K562 (cell line): ENCODE measurements at regions not wholly inside any gene's neighbourhood (a gene's known extent, or its start where the extent isn't known, plus 50 kb on each side); places are given as distances from the start of the nearest gene placed in this dataset.

Source experiments
- ATAC-seq: fragments of 200-7000 bp; cut with Tn5 transposase; 3 replicates; pipeline ENCODE4 v1.9.1; 2020; ENCODE audit warnings: moderate library complexity
- BruUV-seq: library from RNA; stranded (reverse); fragments of 400-500 nt; replicated peaks from 2 replicates; lab custom pipeline; 2021; lab: Mats Ljungman, UMichigan
- CTCF ChIA-PET: fragments of 300-600 bp; formaldehyde crosslinking; extraction: SDS; loops from one replicate; lab custom pipeline; 2021; ENCODE audit warnings: low intra/inter-chr PET ratio; lab: Yijun Ruan, JAX
- POLR2A ChIA-PET: fragments of 300-600, 350-650 bp; sonication (Branson Sonifier 250); formaldehyde crosslinking; extraction: SDS; loops from one replicate; lab custom pipeline; 2021; ENCODE audit warnings: antibody characterized with exemption, inconsistent platforms; lab: Yijun Ruan, JAX
- DNase-seq, 4 experiments: peaks; one replicate each; pipeline versions ENCODE4 v3.0.0 to v3.0.0-alpha.2; 2011 to 2018; ENCODE audit warnings: low spot score in 3 of 4, mixed read lengths in 3 of 4; ENCODE audit errors: extremely low read depth in 1 of 4
- FAIRE-seq: peaks from 2 replicates; lab custom pipeline; 2011; peaks lifted over from hg19 to GRCh38; lab: Jason Lieb, UNC
- H2AFZ ChIP-seq: 2 replicates; pipeline ENCODE4 v1.6.0; 2011; ENCODE audit warnings: low read depth, low read length, control low read depth, inconsistent platforms
- H3K27ac ChIP-seq: fragments of 200-600 bp; 3 replicates; pipeline ENCODE4 v1.8.0; 2011; ENCODE audit warnings: low read depth, mild to moderate bottlenecking, control low read depth, inconsistent platforms, low read length, moderate library complexity, mixed read lengths; ENCODE audit errors: extremely low read depth
- H3K27me3 ChIP-seq, 2 experiments: fragments of 300-600 bp in 1 of 2; 2 replicates in 1 of 2; 3 replicates in 1 of 2; pipeline versions ENCODE4 v1.6.0 to v1.8.0; 2011; ENCODE audit warnings: inconsistent platforms in 2 of 2, low read length in 2 of 2, mild to moderate bottlenecking in 1 of 2, mixed read lengths in 1 of 2, moderate library complexity in 1 of 2; ENCODE audit not compliant: control insufficient read depth in 2 of 2, insufficient read depth in 2 of 2
- H3K36me3 ChIP-seq: fragments of 300-600 bp; 3 replicates; pipeline ENCODE4 v1.8.0; 2011; ENCODE audit warnings: mild to moderate bottlenecking, low read length, inconsistent platforms; ENCODE audit not compliant: control insufficient read depth, insufficient read depth
- H3K4me1 ChIP-seq, 2 experiments: fragments of 200-600 bp in 1 of 2; replicated peaks in 1 of 2; 2 replicates in 1 of 2; 3 replicates in 1 of 2; pipeline versions ENCODE4 v1.5.1 to v1.8.0; 2011; ENCODE audit warnings: inconsistent platforms in 2 of 2, low read length in 2 of 2, mild to moderate bottlenecking in 1 of 2, mixed read lengths in 1 of 2, moderate library complexity in 1 of 2; ENCODE audit not compliant: control insufficient read depth in 2 of 2, insufficient read depth in 2 of 2
- H3K4me2 ChIP-seq: 2 replicates; pipeline ENCODE4 v1.6.1; 2011; ENCODE audit warnings: low read length, control low read depth, inconsistent platforms, mixed read lengths; ENCODE audit not compliant: insufficient read depth
- H3K4me3 ChIP-seq: fragments of 200-600 bp; sonication (generic), shearing (Covaris generic); 2 replicates; pipeline ENCODE4 v1.5.1; 2016; ENCODE audit warnings: control low read depth, inconsistent platforms
- H3K79me2 ChIP-seq: fragments of 200-600 bp; 3 replicates; pipeline ENCODE4 v1.8.0; 2011; ENCODE audit warnings: low read length, inconsistent platforms; ENCODE audit not compliant: control insufficient read depth, insufficient read depth
- H3K9ac ChIP-seq, 2 experiments: 2 replicates each; pipeline versions ENCODE4 v1.6.0 to v1.6.1; 2011; ENCODE audit warnings: low read depth in 2 of 2, low read length in 2 of 2, control low read depth in 1 of 2, inconsistent platforms in 1 of 2, mild to moderate bottlenecking in 1 of 2, mixed read lengths in 1 of 2; ENCODE audit not compliant: insufficient read depth in 1 of 2
- H3K9me1 ChIP-seq: one replicate; pipeline ENCODE4 v1.6.0; 2011; ENCODE audit warnings: inconsistent platforms, mild to moderate bottlenecking, low read length, moderate library complexity; ENCODE audit not compliant: control insufficient read depth, insufficient read depth
- H3K9me3 ChIP-seq: replicated peaks from 2 replicates; pipeline ENCODE4 v1.5.1; 2011; ENCODE audit warnings: low read depth, low read length, inconsistent platforms; ENCODE audit not compliant: control insufficient read depth, insufficient read depth
- H4K20me1 ChIP-seq: replicated peaks from 2 replicates; pipeline ENCODE4 v1.6.1; 2011; ENCODE audit warnings: low read length, inconsistent platforms, mixed read lengths; ENCODE audit not compliant: control insufficient read depth, insufficient read depth
- EWSR1 ChIP-seq: fragments of 450-650 bp; IDR thresholded peaks from 2 replicates; pipeline ENCODE4 v1.6.1; 2018; ENCODE audit warnings: borderline replicate concordance, mild to moderate bottlenecking, low read depth, moderate library complexity; ENCODE audit not compliant: partially characterized antibody
- FOXP1 ChIP-seq: sonication (generic); formaldehyde crosslinking; IDR thresholded peaks from 2 replicates; pipeline ENCODE4 v1.8.0; 2022; ENCODE audit warnings: mild to moderate bottlenecking, missing genetic modification reagents
- HDAC3 ChIP-seq: fragments of 450-650 bp; IDR thresholded peaks from 2 replicates; pipeline ENCODE4 v1.6.1; 2018; ENCODE audit warnings: borderline replicate concordance, mild to moderate bottlenecking, moderate library complexity; ENCODE audit not compliant: partially characterized antibody
- LEF1 ChIP-seq: fragments of 450-650 bp; IDR thresholded peaks from 2 replicates; pipeline ENCODE4 v1.6.1; 2016; ENCODE audit warnings: mild to moderate bottlenecking
- NCOA6 ChIP-seq: fragments of 450-650 bp; IDR thresholded peaks from 2 replicates; pipeline ENCODE4 v1.6.1; 2017; ENCODE audit warnings: mild to moderate bottlenecking
- REST ChIP-seq, 2 experiments: fragments of 450-650 bp; formaldehyde crosslinking in 1 of 2; IDR thresholded peaks; 2 replicates each; pipeline versions ENCODE4 v1.4.0 to v1.6.1; 2014 to 2020; ENCODE audit warnings: mild to moderate bottlenecking in 2 of 2, borderline replicate concordance in 1 of 2, low read depth in 1 of 2
- TFAM ChIP-seq: fragments of 250-450 bp; sonication (Bioruptor Pico); conservative IDR thresholded peaks from 2 replicates; pipeline ENCODE4 v1.5.0; 2021; ENCODE audit warnings: mild to moderate bottlenecking, moderate library complexity
- VEZF1 ChIP-seq: fragments of 200-800 bp; sonication (Bioruptor generic); IDR thresholded peaks from 2 replicates; pipeline ENCODE4 v1.6.1; 2017; ENCODE audit warnings: missing genetic modification characterization, missing compliant biosample characterization
- XRCC3 ChIP-seq: fragments of 450-650 bp; IDR thresholded peaks from 2 replicates; pipeline ENCODE4 v1.6.1; 2017; ENCODE audit warnings: mild to moderate bottlenecking, moderate library complexity
- ZBTB2 ChIP-seq: fragments of 450-650 bp; IDR thresholded peaks from 2 replicates; pipeline ENCODE4 v1.6.1; 2016; ENCODE audit warnings: antibody characterized with exemption
- ZFP36 ChIP-seq: fragments of 150-350 bp; IDR thresholded peaks from 2 replicates; pipeline ENCODE4 v1.6.1; 2018; ENCODE audit warnings: low read length, low read depth; ENCODE audit not compliant: partially characterized antibody
- ZNF253 ChIP-seq: fragments of 250-450 bp; sonication (Bioruptor Pico); conservative IDR thresholded peaks from 2 replicates; pipeline ENCODE4 v1.6.1; 2021; ENCODE audit warnings: mild to moderate bottlenecking
- ZNF507 ChIP-seq: conservative IDR thresholded peaks from 2 replicates; pipeline ENCODE4 v1.6.1; 2017; ENCODE audit warnings: missing genetic modification characterization, missing compliant biosample characterization
- WGBS: fragments of 100-300 bp; shearing (Covaris generic); methylation state at CpG from one replicate; pipeline ENCODE4 v1.1.6; 2016; ENCODE audit warnings: low coverage, mixed read lengths; ENCODE audit not compliant: insufficient coverage; ENCODE audit errors: missing lambda C conversion rate; 5-methylcytosine and 5-hydroxymethylcytosine counted together
- in situ Hi-C: fragments of 300-500 bp; cut with MboI; formaldehyde crosslinking; loops from 4 replicates; pipeline ENCODE4 v1.15.0; 2018; ENCODE audit warnings: inconsistent platforms, mixed read lengths
- intact Hi-C: fragments of 100-400 bp; cut with micrococcal nuclease; formaldehyde crosslinking; loops from 2 replicates; pipeline ENCODE4 v1.14.2; 2022

GRCh38 chr1:37171691-37172090 is 137.4 kb upstream of the GRIK3 start:
- Histone ChIP-seq H4K20me1 (peaks cover 9% of the 10 kb centered on the region), H3K4me3 (no peak overlapping the region), H3K27ac (no peak overlapping the region), H2AFZ (no peak overlapping the region), H3K9me3 (no peaks in the 10 kb centered on the region), H3K4me1 (peaks cover 0 to 3% of the 10 kb centered on the region in 2 experiments; a peak in 2 of 5 replicates), H3K9ac (no peak overlapping the region), H3K9me1 (no peaks in the 10 kb centered on the region), H3K4me2 (no peak overlapping the region), H3K36me3 (no peaks in the 10 kb centered on the region), H3K79me2 (no peaks in the 10 kb centered on the region), H3K27me3 (0 out of 5 replicates have a peak, but pooled peaks cover 0 to 8% of the 10 kb centered on the region in 2 experiments)
- in situ Hi-C loops: no loop called here
- intact Hi-C loops: no loop called here
- ChIA-PET POLR2A (no interaction called here), CTCF (no interaction called here)
- no TSS peak for BruUV-seq
- WGBS: under 1% methylated on average over 8 of the region's 8 CpGs
- FAIRE-seq (no peak), DNase-seq (no peak), ATAC-seq (no peak)
- TF ChIP-seq VEZF1: no peak
- TF ChIP-seq NCOA6: no peak
- no peak for TF ChIP-seq EWSR1
- TF ChIP-seq ZBTB2: no peak
- TF ChIP-seq FOXP1: no peak
- no peak for TF ChIP-seq XRCC3
- no peak for TF ChIP-seq ZNF253 (CRISPR knock-in tag)
- no peak for TF ChIP-seq ZFP36
- TF ChIP-seq ZNF507 (tag): no peak
- no peak for TF ChIP-seq HDAC3
- no peak for TF ChIP-seq LEF1
- TF ChIP-seq TFAM (CRISPR knock-in tag): no peak
- TF ChIP-seq REST (IDR thresholded peaks at IDR 0.05; ENCODE audit: borderline replicate concordance): no peak
- no peak for TF ChIP-seq REST (CRISPR knock-in tag; IDR thresholded peaks at IDR 0.05; ENCODE audit: low read depth)
